KBM-7 (cell line): ENCODE measurements at regions not wholly inside any gene's neighbourhood (a gene's known extent, or its start where the extent isn't known, plus 50 kb on each side); places are given as distances from the start of the nearest gene placed in this dataset.
"Not testable (repeated sequence)": the region's sequence is repeated elsewhere in the genome, so short reads cannot be mapped to it uniquely, and the experiment has no call there.

Source experiments
- DNase-seq: peaks from one replicate; pipeline ENCODE4 v3.0.0-alpha.2; 2015
- in situ Hi-C: fragments of 300-500 bp; cut with MboI; formaldehyde crosslinking; loops from 2 replicates; pipeline ENCODE4 v1.14.3; 2020; ENCODE audit warnings: low sequenced_read_pairs, low pct_unique_long_range_greater_than_20kb, mixed read lengths

DNA sequence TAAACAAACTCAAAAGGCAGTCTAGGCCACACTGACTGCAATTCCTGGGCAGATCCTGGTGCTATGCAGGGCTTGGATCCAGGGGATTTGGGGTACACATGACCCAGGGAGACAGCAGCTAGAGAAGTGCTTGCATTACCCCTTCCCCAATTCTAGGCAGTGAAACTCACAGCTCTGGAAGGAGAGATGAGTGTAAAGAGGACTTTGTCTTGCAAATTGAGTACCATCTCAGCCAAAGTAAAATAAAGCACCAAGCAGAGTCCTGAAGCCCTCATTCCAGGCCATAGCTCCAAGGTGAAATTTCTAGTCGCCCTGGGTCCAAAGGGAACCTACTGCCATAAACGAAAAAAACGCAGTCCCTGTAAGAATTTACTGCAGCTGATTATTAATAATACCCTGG, 644.9 kb upstream of the FLRT2 start:
- in situ Hi-C loops = no loop called here
- no peak for DNase-seq

DNA sequence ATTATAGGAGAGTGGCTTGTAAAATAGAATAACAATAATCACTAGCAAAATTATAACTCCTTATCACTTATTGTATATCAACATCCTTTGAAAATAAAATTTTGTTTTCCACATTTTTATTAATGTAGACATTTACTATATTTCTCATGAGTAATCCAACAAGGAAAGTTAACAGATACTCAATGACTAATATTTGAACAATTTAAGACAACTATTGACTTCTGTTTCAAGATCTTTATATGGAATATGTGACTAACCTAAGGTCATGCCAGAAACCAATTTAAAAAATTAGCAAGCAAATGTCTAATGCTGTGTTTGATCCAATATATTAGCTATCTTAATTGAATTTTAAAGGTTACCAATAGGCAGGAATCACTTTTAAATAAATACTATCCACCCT, 638.5 kb upstream of the FLRT2 start:
- in situ Hi-C loops = no loop called here
- no peak for DNase-seq

DNA sequence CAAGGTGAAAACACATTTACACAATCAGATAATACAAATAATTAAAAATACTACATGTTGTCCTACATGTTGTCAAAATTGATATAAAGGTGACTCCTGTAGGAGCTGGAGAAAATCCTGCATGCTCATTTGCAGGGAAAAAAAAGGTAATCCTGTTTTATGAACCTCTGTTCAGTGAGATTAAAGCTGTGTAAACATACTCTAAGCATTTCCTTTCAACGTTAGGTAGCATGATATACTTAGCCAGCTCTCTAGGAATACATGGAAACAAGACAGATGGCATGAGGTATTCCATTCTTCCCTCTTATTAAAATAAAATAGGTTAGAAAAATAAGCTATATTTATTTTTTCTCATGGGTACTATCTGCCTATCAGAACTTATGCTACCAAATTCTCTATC, 635.7 kb upstream of the FLRT2 start:
- in situ Hi-C loops = no loop called here
- DNase-seq = no peak

DNA sequence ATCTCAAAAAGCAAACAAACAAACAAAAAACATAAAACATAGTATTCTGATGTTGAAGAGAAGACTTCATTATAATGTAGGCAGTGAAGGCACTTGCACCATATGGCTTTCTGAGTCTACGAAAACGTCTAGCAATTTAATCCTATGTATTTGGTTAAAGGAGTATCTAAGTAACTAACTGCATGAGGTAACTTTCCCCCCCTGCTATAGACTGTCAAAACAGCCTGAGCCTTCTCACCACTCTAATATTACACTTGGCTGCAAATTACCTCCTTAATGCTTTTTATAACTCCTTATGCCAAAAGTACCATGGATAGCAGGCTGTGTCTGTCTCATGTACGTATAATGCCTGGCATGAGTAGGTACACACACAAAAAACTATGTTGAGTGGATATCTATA, 607.6 kb upstream of the FLRT2 start:
- DNase-seq = no peak
- in situ Hi-C loops = no loop called here

DNA sequence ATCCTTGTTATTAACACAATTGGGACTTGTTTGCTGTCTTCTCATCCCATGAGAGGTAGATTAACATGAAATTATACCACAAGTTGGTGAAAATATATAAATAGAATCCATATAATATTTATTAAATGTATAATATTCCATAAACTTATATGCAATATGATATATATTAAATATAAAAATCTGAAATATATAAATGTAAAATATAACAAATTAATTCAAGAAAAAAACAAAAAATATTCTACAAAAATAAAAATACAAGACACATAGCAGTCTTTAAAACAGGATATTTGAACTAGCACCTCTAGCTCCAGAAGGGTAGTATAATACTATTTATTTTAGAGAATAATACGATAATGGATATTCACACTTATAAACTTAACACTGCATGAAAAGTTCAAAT, 603.3 kb upstream of the FLRT2 start:
- DNase-seq = no peak
- in situ Hi-C loops = no loop called here

DNA sequence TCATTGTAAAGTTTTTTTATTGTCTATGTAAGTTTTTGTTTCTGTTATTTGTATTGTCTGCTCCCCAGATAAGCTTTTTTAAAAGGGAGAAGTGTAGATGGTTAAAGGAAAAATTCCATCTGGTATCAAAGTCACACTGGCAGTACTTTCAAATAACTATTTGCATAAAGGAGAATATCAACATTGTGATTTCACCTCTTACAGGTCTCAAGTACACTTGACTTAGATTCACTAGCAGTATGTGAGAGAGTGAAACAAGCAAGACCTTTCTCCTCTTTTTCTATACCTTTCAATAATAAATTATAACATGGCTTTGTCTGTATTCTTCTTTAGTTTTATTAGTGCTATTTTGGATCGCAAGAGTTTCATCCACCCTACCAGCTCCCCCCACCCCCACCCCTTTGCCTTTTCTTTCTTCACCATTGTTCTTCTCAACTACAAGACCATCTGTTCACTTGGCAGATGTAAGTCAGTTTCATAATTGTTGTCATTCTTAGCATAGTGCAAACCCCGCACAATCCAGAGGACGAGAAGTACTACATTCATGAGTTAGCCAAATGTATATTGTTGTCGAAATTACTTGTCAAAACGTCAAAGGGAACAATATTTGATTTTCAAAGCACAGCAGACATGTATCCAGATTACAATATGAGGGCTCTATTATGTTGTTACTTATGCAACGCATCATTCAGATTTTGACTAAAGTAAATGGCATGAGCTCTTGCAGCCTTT, 602.7 kb upstream of the FLRT2 start:
- DNase-seq = no peak
- in situ Hi-C loops = no loop called here

DNA sequence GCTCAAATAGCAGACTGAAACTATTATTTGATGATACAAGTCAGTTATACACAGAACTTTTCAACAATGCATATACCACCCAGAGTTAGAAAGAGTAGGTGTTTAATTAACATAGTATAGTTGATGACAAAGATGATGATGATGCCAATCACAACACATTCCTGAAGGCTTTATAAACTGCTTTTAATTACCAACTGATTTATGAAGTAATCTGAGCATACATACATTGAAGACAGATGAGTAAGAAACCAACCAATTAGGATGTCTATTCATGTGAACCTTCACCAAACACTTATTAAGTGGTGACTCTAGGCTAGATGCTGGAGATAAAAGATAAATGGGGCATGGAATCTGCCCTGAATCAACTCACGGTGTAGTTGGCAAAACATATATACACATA, 600.9 kb upstream of the FLRT2 start:
- in situ Hi-C loops = no loop called here
- DNase-seq = no peak

DNA sequence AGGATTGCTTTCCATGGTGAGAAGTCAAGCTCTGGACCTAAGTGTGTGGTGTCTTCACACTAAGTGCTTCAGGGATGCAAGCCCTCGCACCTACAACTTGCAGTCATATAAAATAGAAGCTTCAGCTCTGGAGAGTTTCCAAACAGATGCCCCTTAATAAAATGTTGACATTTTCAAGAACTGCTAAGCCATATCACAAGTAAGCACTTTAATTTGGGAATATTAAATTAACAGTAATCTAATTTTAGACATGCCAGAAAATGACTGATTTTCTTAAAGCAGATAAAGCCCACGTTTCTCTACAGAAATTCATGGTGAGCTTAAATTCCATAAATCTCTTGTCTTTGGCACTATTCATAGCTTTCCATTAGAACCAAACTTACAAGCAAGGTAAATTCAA, 600.1 kb upstream of the FLRT2 start:
- in situ Hi-C loops = no loop called here
- no peak for DNase-seq

DNA sequence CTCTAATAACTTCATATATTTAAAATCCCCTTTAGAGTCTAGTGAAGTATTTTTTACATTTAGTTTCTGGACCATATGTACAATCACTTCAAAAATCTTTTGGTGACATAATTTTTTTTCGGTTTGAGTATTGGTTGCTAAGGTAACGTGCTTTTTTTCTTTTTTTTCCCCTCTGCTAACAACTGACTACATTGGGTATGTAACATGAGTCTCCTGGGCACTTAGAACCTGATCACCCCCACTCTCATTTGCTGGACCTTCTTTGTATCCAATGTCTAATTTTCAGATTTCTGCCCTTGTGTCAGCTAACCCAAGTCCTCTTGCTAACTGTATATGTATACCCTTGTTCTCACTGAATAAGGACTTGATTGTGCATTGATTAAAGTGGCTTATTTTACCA, 592.9 kb upstream of the FLRT2 start:
- DNase-seq = no peak

DNA sequence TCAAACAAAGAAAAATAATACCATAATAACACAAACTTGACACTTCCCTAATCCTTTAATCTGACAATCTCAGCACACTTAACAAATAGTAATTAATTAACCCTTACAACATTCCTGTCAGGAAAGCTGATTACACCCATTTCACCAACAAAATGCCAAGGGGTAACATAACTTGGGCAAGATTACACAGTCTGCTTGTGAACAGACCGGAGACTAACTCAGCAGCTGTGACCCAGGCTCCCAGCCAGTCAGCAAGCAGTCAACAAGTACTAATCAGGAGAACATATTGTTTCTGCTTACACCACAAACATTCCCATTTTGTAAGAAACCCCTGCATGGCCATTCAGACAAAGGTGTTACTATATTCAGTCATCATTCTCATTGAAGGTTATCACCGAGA, 592.5 kb upstream of the FLRT2 start:
- in situ Hi-C loops = no loop called here
- no peak for DNase-seq

More for the DNA sequence above, 592.9 kb upstream of the FLRT2 start:
- in situ Hi-C loops = no loop called here

DNA sequence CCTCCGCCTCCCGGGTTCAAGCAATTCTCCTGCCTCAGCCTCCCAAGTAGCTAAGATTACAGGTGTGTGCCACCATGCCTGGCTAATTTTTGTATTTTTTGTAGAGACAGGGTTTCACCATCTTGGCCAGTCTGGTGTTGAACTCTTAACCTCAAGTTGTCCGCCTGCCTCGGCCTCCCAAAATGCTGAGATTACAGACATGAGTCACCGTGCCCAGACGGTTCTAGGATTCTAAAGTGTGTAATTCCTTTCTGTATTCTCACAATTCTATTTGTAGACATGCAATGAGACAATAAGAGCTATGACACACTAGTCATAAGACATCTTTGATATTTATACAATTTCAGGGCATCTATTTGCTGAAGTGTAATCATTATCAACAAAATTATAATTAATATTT, 585.0 kb upstream of the FLRT2 start:
- DNase-seq, in situ Hi-C loops: not testable (repeated sequence)

DNA sequence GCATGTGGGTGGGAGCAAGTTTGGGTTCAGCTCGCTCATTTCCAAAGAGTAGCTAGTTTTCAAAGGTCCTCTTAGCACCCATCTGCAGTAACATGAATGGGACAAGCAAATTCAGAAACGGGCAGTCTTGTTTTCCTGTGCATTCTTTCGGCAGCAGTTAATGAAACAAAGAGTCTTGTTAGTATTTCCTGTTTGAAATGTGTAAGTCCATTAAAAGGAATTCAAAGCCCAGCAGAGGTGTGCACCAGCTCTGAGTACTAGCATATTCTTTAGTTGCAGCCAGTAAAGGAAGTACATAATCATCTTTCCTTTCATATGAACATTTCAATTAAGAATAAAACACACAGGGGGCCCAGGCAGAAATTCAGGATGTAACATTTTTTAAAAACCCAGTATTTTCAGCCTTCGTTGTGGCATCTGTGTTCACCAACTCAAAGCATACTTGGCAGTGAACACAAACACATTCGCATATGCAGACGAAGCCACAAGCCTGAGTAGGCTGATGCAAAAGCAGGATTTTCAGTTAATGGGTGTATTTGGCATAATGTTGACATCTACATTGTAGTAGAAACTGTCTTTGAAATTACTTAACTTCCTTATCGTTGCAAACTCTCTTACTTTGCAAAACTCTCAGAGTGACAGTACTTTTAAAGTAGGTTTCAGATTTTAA, 570.0 kb upstream of the FLRT2 start:
- in situ Hi-C loops = no loop called here
- DNase-seq = no peak

DNA sequence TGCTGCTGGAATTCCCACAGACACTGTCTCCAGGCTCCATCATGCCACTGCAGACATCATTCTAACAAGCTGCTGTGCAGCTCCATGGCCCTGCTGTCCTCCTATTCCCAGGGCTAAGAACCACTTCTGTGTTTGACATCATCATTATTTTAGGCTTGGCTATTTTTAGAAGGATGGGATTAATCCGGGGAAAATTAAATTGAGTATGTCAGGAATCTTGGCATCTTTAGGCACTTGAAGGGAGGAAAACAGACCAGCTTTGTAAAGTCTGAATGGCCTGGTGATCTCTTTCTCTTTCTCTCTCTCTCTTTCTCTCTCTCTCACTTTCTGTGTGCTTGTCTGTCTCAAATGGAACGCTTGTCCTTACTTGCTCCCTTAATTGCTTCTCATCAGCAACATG, 568.3 kb upstream of the FLRT2 start:
- in situ Hi-C loops = no loop called here
- no peak for DNase-seq

DNA sequence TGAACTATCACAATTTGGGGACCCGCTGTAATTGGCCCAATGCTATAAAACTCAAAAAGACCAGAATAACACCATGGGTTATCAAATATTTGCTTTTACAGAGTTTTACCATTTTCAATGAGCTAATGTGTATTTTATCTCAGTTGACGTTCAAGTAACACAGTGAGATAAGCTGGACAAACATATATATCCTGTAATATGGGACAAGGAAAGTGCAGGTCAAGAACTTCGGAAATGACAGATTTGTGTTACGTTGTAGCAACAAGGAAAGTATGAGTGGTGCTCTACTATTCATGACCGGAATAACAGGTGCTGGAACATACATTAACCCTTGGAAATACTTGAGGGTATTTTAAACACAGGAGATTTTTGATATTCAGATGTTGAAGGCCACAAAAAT, 566.4 kb upstream of the FLRT2 start:
- no peak for DNase-seq
- in situ Hi-C loops = no loop called here

DNA sequence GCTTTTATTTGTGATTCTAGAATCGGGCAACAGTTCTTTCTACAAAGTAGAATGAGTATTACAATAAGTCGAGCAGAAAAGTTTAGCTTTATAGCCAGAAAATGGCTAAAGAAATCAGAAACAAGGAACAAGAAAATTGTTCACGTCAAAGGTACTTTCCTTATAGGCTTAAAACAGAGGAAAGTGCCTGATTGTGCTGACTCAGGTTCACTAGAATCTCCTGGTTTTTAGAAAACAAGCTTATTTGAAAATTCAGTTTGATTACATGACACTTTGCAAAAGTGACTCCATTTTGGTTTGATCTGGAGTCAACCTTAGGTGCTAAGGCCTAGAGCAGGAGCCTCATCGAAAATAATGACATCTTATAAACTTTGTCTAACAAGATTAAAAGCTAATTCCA, 564.7 kb upstream of the FLRT2 start:
- in situ Hi-C loops = no loop called here
- DNase-seq = no peak

DNA sequence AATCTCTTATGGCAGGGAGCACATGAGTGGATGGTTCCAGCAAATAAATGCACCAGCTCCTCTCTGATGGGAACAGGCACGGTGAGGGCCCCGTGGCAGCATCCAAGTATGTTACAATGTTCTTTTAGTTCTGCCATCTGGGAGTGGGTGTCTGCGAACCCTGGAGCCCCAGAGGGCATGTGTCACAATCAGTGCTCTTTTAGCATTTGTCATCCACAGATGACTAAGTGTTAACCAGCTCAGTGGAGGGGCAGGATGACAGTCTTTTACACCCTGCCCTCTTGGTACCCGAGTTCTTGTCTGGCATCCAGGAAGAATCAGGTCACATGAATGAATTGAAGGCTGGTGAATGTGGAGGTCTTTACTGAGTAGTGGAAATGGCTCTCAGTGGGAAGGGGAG, 560.4 kb upstream of the FLRT2 start:
- in situ Hi-C loops = no loop called here

DNA sequence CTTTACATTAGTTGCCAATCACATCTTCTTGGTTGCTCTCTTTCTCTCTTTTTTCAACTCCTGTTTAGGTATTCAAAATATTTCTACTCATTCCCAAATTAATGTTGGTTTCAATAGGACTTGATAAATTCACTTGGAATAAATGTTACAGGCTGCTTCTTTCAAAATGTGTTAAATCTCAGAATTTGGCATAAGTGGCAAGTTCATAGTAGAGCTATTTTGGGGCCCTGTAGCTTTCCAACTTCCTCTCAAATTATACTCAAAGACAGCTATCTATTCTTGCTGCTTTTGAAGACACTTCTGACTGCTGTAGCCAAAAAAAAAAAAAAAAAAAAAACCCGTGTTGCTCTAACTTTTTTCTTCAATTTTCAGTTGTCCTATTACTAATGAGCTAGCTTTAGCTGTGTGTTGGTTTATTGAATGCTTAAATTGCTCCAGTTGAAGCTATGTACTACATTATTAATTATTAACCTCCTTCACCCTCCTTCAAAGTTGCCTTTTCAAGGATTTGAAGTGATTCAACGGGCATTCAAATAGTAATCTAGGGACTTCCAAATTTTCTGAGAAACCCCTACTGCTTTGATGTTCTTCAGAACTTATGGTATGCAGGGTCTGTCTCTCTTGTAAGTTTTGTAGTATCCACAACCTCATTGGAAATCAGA, 554.6 kb upstream of the FLRT2 start:
- no peak for DNase-seq
- in situ Hi-C loops = no loop called here

More for the DNA sequence above, 560.4 kb upstream of the FLRT2 start:
- DNase-seq = no peak

DNA sequence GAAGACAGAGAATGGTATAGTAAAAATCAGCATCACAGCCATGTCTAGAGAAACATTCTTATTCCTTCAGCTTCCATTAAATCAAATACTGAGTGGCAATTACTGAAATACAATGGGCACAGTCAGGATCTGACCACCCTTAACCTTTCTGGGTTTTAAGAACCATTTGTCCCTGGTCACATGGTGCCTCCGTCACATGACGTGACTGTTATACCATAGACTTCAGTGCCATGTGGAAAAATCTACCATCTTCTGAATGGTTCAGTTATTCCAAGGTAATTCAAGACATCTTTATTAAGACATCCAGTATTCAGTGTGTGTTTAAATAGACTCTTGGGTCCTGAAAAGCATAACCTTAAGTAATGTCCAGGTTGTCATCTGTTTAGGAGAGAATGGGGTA, 553.1 kb upstream of the FLRT2 start:
- DNase-seq = no peak
- in situ Hi-C loops = no loop called here

DNA sequence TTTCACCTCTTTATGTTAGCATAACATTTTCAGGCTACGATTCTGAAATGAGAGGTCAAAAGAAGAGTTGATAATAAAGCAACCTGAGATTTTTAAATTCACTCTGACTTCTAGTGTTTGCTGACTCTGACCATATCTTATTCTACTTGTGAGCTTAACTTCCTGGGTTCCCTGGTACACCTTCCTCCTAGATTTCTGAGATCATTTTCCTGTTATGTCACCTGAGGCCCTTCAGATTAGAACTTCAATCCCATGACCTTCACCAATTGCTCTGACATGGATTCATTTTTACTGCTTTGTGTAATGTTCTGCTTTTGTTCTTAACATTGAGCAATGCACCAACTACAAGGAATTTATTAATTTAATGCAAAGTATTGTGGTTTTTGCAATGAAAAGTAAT, 542.9 kb upstream of the FLRT2 start:
- no peak for DNase-seq
- in situ Hi-C loops = no loop called here

DNA sequence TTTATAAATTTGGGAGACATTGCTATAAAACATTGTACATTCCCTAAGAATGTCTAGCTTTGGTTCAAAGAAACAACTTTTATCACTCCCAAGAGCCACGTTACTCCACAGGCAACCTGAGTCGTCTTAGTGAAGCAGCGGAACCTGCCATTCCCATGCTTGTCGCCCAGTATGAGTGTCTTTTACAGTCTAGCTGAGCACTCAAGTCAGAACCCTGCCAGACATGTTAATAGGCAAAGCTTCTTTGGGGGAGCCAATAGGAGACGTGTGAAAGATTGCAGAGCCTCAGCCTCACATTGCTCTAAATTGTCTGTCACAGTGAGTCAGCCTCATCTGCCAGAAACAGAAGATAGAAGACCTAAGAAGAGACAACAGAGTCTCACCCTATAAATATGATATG, 541.6 kb upstream of the FLRT2 start:
- in situ Hi-C loops = no loop called here
- no peak for DNase-seq

DNA sequence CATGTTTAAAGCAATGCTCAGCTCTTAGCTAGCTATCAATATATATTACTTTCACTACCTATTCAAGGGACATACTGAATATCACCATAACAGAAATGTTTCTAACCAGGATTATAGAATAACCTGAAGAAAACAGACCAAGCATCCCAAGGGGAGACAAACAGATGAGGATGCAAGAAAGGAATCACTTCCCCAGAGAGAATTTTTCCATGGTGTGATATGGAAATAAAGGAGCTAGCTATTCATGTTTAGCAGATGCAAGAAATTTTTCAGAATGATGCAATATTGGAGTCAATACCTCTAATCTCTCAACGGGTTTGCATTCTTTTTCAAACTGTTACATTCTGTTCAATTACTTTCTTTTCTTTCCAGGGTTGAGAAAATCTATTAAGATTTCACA, 538.9 kb upstream of the FLRT2 start:
- in situ Hi-C loops = no loop called here
- no peak for DNase-seq
